PC-9 (cell line): ENCODE measurements at regions not wholly inside any gene's neighbourhood (a gene's known extent, or its start where the extent isn't known, plus 50 kb on each side); places are given as distances from the start of the nearest gene placed in this dataset.

ENCODE experiments used
- CTCF ChIP-seq: fragments of 200-600 bp; sonication (generic); conservative IDR thresholded peaks from 2 replicates; pipeline ENCODE4 v1.6.1; 2017; ENCODE audit warnings: mixed run types, antibody characterized with exemption, mild to moderate bottlenecking, moderate library complexity
- EZH2 ChIP-seq: fragments of 200-600 bp; sonication (generic); IDR thresholded peaks from 2 replicates; pipeline ENCODE4 v1.8.0; 2017; ENCODE audit warnings: antibody characterized with exemption, low read depth

GRCh38 chr14:98130691-98131090 is 1141.3 kb downstream of the BCL11B start:
- TF ChIP-seq CTCF (no peak), EZH2 (no peak)
